CD4-positive, alpha-beta T cell (primary cell): ENCODE measurements at regions not wholly inside any gene's neighbourhood (a gene's known extent, or its start where the extent isn't known, plus 50 kb on each side); places are given as distances from the start of the nearest gene placed in this dataset.

ENCODE experiments used
- ATAC-seq: fragments of 200-7000 bp; cut with Tn5 transposase; one replicate; pipeline ENCODE4 v1.10.0; 2022; ENCODE audit warnings: mild to moderate bottlenecking; ENCODE audit not compliant: poor library complexity
- CTCF ChIA-PET: fragments of 350-600 bp; sonication (Branson Sonifier 250); formaldehyde crosslinking; loops from one replicate; lab custom pipeline; 2021; ENCODE audit warnings: antibody characterized with exemption, inconsistent platforms; lab: Charles Lee
- POLR2A ChIA-PET: fragments of 350-600 bp; sonication (Branson Sonifier 250); formaldehyde crosslinking; loops from one replicate; lab custom pipeline; 2021; ENCODE audit warnings: antibody characterized with exemption, inconsistent platforms; lab: Charles Lee
- DNase-seq, 14 experiments: peaks; one replicate each; pipeline ENCODE4 v3.0.0-alpha.2; 2013 to 2020; ENCODE audit warnings: mixed read lengths in 2 of 14
- H3K27ac ChIP-seq, 2 donors: one replicate each; pipeline versions ENCODE4 v1.5.1 to v1.7.0; 2013; ENCODE audit warnings: low read length in 2 of 2, low read depth in 1 of 2, mild to moderate bottlenecking in 1 of 2
- H3K27me3 ChIP-seq, 2 experiments: 1 replicate in 1 of 2; 2 replicates in 1 of 2; pipeline versions ENCODE4 v1.6.1 to v1.7.0; 2013; ENCODE audit warnings: low read length in 2 of 2, control low read depth in 1 of 2, mild to moderate bottlenecking in 1 of 2, moderate library complexity in 1 of 2; ENCODE audit not compliant: insufficient read depth in 2 of 2, control insufficient read depth in 1 of 2
- H3K36me3 ChIP-seq: one replicate; pipeline ENCODE4 v1.6.1; 2013; ENCODE audit warnings: low read length, control low read depth; ENCODE audit not compliant: insufficient read depth
- H3K4me1 ChIP-seq: one replicate; pipeline ENCODE4 v1.6.1; 2013; ENCODE audit warnings: low read length, control low read depth; ENCODE audit not compliant: insufficient read depth
- H3K4me3 ChIP-seq: one replicate; pipeline ENCODE4 v1.5.1; 2013; ENCODE audit warnings: mild to moderate bottlenecking, low read length, moderate library complexity
- H3K9me3 ChIP-seq, 2 experiments: 1 replicate in 1 of 2; 2 replicates in 1 of 2; pipeline versions ENCODE4 v1.6.1 to v1.7.0; 2013; ENCODE audit warnings: low read length in 2 of 2, mild to moderate bottlenecking in 2 of 2, control low read depth in 1 of 2, moderate library complexity in 1 of 2; ENCODE audit not compliant: control insufficient read depth in 1 of 2, insufficient read depth in 1 of 2
- H3K27ac Mint-ChIP-seq: one replicate; pipeline ENCODE4 v1.8.0; 2020; ENCODE audit warnings: mixed read lengths
- H3K27me3 Mint-ChIP-seq: one replicate; pipeline ENCODE4 v1.8.0; 2021; ENCODE audit warnings: mixed read lengths
- H3K36me3 Mint-ChIP-seq: one replicate; pipeline ENCODE4 v1.8.0; 2021; ENCODE audit warnings: low read depth, mixed read lengths
- H3K4me1 Mint-ChIP-seq: one replicate; pipeline ENCODE4 v1.8.0; 2021; ENCODE audit warnings: low read depth, mixed read lengths
- H3K4me3 Mint-ChIP-seq: one replicate; pipeline ENCODE4 v1.8.0; 2020; ENCODE audit warnings: mild to moderate bottlenecking, mixed read lengths
- H3K9me3 Mint-ChIP-seq: one replicate; pipeline ENCODE4 v1.8.0; 2020; ENCODE audit warnings: mixed read lengths
- intact Hi-C, 2 experiments: fragments of 100-400 bp; cut with DNase I in 1 of 2; cut with micrococcal nuclease in 1 of 2; formaldehyde crosslinking; loops; one replicate each; pipeline versions ENCODE4 v1.15.1 to v1.9.0; 2023 to 2025; cut with DNase I, micrococcal nuclease
- TF ChIP-seq, protein P1 (sequence below): fragments of 200-600 bp; IDR thresholded peaks from one replicate; pipeline ENCODE4 v1.8.0; 2022; ENCODE audit warnings: antibody characterized with exemption, mild to moderate bottlenecking

DNA sequence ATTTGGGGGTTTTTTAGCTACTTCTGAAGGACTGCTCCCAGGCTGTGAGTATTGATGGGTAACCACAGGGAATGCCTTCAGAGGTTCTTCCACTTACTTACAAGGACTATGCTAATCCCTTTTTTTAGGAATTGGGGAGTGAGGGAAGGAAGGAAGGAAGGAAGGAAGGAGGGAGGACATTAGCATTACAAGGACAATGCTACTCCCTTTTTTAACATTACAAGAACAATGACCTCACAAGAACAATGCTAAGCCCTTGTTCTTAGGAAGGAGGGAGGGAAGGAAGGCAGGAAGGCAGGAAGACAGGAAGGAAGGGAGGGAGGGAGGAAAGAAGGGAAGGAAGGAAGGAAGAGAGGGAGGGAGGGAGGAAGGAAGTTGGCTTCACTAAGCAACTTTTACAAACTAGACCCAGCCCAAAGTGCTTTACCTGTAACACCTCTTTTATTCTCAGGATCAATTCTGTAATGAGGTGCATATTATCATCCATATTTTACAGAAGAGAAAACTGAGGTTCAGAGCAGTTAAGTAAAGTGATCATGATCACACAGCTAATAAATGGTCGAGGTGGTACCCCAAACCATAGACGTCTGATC is 446.8 kb upstream of the JARID2 start:
- Mint-ChIP-seq H3K27ac (no peak overlapping the region), H3K4me1 (peaks cover 5% of the 10 kb centered on the region), H3K27me3 (no peaks in the 10 kb centered on the region), H3K4me3 (no peak overlapping the region), H3K36me3 (no peaks in the 10 kb centered on the region), H3K9me3 (no peaks in the 10 kb centered on the region)
- H3K27me3 ChIP-seq = no peaks in the 10 kb centered on the region
- ChIA-PET POLR2A (interaction anchor here (1.8 kb wide), 1 partner anchor 14 kb away, joined by 6 read pairs; no protein-coding TSS in a partner anchor), CTCF (no interaction called here)
- H3K36me3 ChIP-seq = no peaks in the 10 kb centered on the region
- H3K27ac ChIP-seq = no peak overlapping the region
- no peak for ATAC-seq
- no peak overlapping the region for H3K4me3 ChIP-seq
- DNase-seq = no peak
- H3K9me3 ChIP-seq = no peaks in the 10 kb centered on the region
- TF ChIP-seq, protein P1, sequence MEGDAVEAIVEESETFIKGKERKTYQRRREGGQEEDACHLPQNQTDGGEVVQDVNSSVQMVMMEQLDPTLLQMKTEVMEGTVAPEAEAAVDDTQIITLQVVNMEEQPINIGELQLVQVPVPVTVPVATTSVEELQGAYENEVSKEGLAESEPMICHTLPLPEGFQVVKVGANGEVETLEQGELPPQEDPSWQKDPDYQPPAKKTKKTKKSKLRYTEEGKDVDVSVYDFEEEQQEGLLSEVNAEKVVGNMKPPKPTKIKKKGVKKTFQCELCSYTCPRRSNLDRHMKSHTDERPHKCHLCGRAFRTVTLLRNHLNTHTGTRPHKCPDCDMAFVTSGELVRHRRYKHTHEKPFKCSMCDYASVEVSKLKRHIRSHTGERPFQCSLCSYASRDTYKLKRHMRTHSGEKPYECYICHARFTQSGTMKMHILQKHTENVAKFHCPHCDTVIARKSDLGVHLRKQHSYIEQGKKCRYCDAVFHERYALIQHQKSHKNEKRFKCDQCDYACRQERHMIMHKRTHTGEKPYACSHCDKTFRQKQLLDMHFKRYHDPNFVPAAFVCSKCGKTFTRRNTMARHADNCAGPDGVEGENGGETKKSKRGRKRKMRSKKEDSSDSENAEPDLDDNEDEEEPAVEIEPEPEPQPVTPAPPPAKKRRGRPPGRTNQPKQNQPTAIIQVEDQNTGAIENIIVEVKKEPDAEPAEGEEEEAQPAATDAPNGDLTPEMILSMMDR = no peak
- intact Hi-C loops = loop anchor here in 1 of 2 experiments (10.0 kb wide), 1 partner anchor 584 kb away; no protein-coding TSS in a partner anchor
- H3K4me1 ChIP-seq = no peaks in the 10 kb centered on the region

DNA sequence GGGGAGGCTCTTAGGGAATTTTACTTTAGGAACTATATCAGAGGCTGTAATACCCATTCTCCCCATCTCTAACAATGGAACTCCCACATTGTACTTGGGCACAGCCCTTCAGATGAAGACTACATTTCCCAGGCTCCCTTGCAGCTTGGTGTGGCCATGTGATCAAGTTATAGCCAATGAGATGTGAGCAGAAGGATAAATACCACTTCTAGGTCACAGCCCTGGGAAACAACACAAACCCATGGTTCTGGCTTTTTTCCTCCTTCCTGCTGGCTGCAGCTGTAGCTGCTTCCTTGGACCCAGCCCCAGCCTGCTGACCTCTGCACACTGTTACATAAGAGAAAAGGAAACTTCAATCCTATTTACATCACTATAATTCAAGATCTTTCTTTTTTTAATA is 445.9 kb upstream of the JARID2 start:
- intact Hi-C loops = loop anchor here in 1 of 2 experiments (10.0 kb wide), 1 partner anchor 585 kb away; no protein-coding TSS in a partner anchor
- Mint-ChIP-seq H3K27ac (no peak overlapping the region), H3K9me3 (no peaks in the 10 kb centered on the region), H3K27me3 (no peaks in the 10 kb centered on the region), H3K36me3 (no peaks in the 10 kb centered on the region), H3K4me3 (no peak overlapping the region), H3K4me1 (peaks cover 5% of the 10 kb centered on the region)
- POLR2A ChIA-PET = interaction anchor here (1.8 kb wide), 1 partner anchor 15 kb away, joined by 6 read pairs; no protein-coding TSS in a partner anchor
- peak; percentile 74 for ATAC-seq
- Histone ChIP-seq H3K36me3 (no peaks in the 10 kb centered on the region), H3K9me3 (peaks cover 0 to 5% of the 10 kb centered on the region in 2 experiments), H3K4me3 (no peak overlapping the region), H3K27ac (no peak overlapping the region), H3K4me1 (no peaks in the 10 kb centered on the region), H3K27me3 (peaks cover 0 to 3% of the 10 kb centered on the region in 2 experiments)
- DNase-seq = peak in 4 of 14 experiments; percentile 17 to 70 (median 59)
- CTCF ChIA-PET = no interaction called here
- TF ChIP-seq, protein P1 = no peak

DNA sequence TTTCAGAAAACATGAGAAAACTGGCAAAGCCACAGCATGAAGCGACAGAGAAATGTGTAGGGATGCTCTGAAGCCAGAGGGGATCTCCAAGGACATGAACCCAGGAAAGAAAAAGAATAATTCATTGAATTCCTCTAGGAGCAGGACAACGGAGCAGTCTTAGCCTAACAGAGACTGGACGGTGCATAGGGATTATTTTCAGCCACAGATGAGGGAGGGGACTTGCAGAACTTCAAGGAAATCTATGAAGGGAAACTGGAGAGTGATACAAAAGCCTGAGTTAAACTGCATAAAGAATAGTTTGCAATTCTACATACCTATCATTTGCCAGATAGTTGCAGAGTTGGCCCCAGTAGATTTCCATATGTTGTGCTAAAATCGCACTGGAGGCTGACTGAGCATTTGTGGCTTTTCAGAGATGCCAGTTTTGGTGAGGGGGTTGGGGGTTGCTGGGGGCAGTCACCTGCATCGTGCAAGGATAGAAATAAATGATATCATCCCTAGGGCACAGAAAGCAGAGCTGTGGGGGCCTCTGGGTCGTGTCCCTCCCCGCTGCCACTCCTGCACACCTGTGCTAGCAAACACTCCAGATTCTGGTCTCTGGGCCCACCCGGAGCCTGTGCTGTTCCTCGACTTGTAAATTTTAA is 443.2 kb upstream of the JARID2 start:
- H3K27me3 ChIP-seq = peaks cover 0 to 3% of the 10 kb centered on the region in 2 experiments
- no peaks in the 10 kb centered on the region for H3K36me3 ChIP-seq
- ATAC-seq (no peak), DNase-seq (no peak)
- H3K4me3 ChIP-seq = no peak overlapping the region
- H3K27me3 Mint-ChIP-seq = no peaks in the 10 kb centered on the region
- H3K9me3 ChIP-seq = peaks cover 0 to 5% of the 10 kb centered on the region in 2 experiments
- no peak overlapping the region for H3K27ac Mint-ChIP-seq
- H3K9me3 Mint-ChIP-seq = peaks cover under 1% of the 10 kb centered on the region
- peaks cover 5% of the 10 kb centered on the region for H3K4me1 Mint-ChIP-seq
- TF ChIP-seq, protein P1 = no peak
- ChIA-PET CTCF (no interaction called here), POLR2A (no interaction called here)
- H3K36me3 Mint-ChIP-seq = no peaks in the 10 kb centered on the region
- no peaks in the 10 kb centered on the region for H3K4me1 ChIP-seq
- intact Hi-C loops = no loop called here
- H3K27ac ChIP-seq = no peak overlapping the region
- no peak overlapping the region for H3K4me3 Mint-ChIP-seq
